BE2C (cell line): ENCODE measurements at regions not wholly inside any gene's neighbourhood (a gene's known extent, or its start where the extent isn't known, plus 50 kb on each side); places are given as distances from the start of the nearest gene placed in this dataset.

ENCODE experiments used
- DNase-seq: peaks from one replicate; pipeline ENCODE4 v3.0.0-alpha.2; 2020
- H3K27me3 ChIP-seq: fragments of 250-450 bp; sonication (Bioruptor Pico); 2 replicates; pipeline ENCODE4 v1.5.1; 2020; ENCODE audit warnings: mild to moderate bottlenecking
- H3K36me3 ChIP-seq: fragments of 250-450 bp; sonication (Bioruptor Pico); 2 replicates; pipeline ENCODE4 v1.5.1; 2020; ENCODE audit warnings: mild to moderate bottlenecking
- H3K4me1 ChIP-seq: fragments of 250-450 bp; sonication (Bioruptor Pico); 2 replicates; pipeline ENCODE4 v1.5.1; 2020
- H3K4me3 ChIP-seq: 2 replicates; pipeline ENCODE4 v1.5.1; 2011; ENCODE audit warnings: low read depth, low read length
- H3K9me3 ChIP-seq: fragments of 250-450 bp; sonication (Bioruptor Pico); 2 replicates; pipeline ENCODE4 v1.5.1; 2020
- CTCF ChIP-seq: IDR thresholded peaks from 2 replicates; pipeline ENCODE4 v1.5.1; 2012; ENCODE audit warnings: mild to moderate bottlenecking, low read depth, low read length

GRCh38 chr19:31676271-31677004 lies 327.2 kb upstream of the TSHZ3 start:
- H3K27me3 ChIP-seq: no peaks in the 10 kb centered on the region
- H3K9me3 ChIP-seq: no peaks in the 10 kb centered on the region
- peak; percentile 3; the same call in 1 of the 2 replicates for TF ChIP-seq CTCF
- no peaks in the 10 kb centered on the region for H3K36me3 ChIP-seq
- no peaks in the 10 kb centered on the region for H3K4me1 ChIP-seq
- DNase-seq: no peak
- no peak overlapping the region for H3K4me3 ChIP-seq

GRCh38 chr19:31678421-31678820 lies 329.2 kb upstream of the TSHZ3 start:
- H3K27me3 ChIP-seq: no peaks in the 10 kb centered on the region
- H3K4me3 ChIP-seq: no peak overlapping the region
- no peaks in the 10 kb centered on the region for H3K4me1 ChIP-seq
- no peak for TF ChIP-seq CTCF
- no peaks in the 10 kb centered on the region for H3K36me3 ChIP-seq
- no peaks in the 10 kb centered on the region for H3K9me3 ChIP-seq
- DNase-seq: no peak

- no peaks in the 10 kb centered on the region for H3K4me1 ChIP-seq
- no peak for TF ChIP-seq CTCF
- no peak overlapping the region for H3K4me3 ChIP-seq
- no peak for DNase-seq
- H3K9me3 ChIP-seq: no peaks in the 10 kb centered on the region
- H3K27me3 ChIP-seq: no peaks in the 10 kb centered on the region
- no peaks in the 10 kb centered on the region for H3K36me3 ChIP-seq
Measured at GRCh38 chr19:31681121-31681520, 331.9 kb upstream of the TSHZ3 start.

GRCh38 chr19:31693131-31693932 lies 344.1 kb upstream of the TSHZ3 start:
- no peak for DNase-seq

GRCh38 chr19:31693933-31694269 lies 344.7 kb upstream of the TSHZ3 start:
- Histone ChIP-seq H3K4me1 (no peaks in the 10 kb centered on the region), H3K27me3 (no peaks in the 10 kb centered on the region), H3K9me3 (no peaks in the 10 kb centered on the region), H3K4me3 (no peak overlapping the region), H3K36me3 (no peaks in the 10 kb centered on the region)
- TF ChIP-seq CTCF: no peak
- DNase-seq: no peak

More at GRCh38 chr19:31693131-31693932, 344.1 kb upstream of the TSHZ3 start:
- H3K4me1 ChIP-seq: no peaks in the 10 kb centered on the region
- no peaks in the 10 kb centered on the region for H3K36me3 ChIP-seq
- no peaks in the 10 kb centered on the region for H3K27me3 ChIP-seq
- no peak for TF ChIP-seq CTCF
- no peak overlapping the region for H3K4me3 ChIP-seq
- H3K9me3 ChIP-seq: no peaks in the 10 kb centered on the region

GRCh38 chr19:31694761-31695160 lies 345.5 kb upstream of the TSHZ3 start:
- Histone ChIP-seq H3K4me1 (no peaks in the 10 kb centered on the region), H3K9me3 (no peaks in the 10 kb centered on the region)

More at GRCh38 chr19:31694761-31695160, 345.5 kb upstream of the TSHZ3 start:
- no peak for DNase-seq
- Histone ChIP-seq H3K36me3 (no peaks in the 10 kb centered on the region), H3K27me3 (no peaks in the 10 kb centered on the region), H3K4me3 (no peak overlapping the region)
- TF ChIP-seq CTCF: no peak
